SIG-M5 treated with dmso at 0.1 percent for 504 hours (cell line): ENCODE measurements at regions not wholly inside any gene's neighbourhood (a gene's known extent, or its start where the extent isn't known, plus 50 kb on each side); places are given as distances from the start of the nearest gene placed in this dataset.
A peak's percentile ranks its signal among the peaks of the same experiment; 100 is the strongest.

Experiments used
- DNase-seq: peaks from one replicate; lab custom pipeline; 2025; ENCODE audit not compliant: unreplicated experiment; lab: John Stamatoyannopoulos, UW

- DNase-seq = peak; percentile 45
Observed at GRCh38 chr6:56005426-56005825, 130.0 kb upstream of the BMP5 start.

DNA sequence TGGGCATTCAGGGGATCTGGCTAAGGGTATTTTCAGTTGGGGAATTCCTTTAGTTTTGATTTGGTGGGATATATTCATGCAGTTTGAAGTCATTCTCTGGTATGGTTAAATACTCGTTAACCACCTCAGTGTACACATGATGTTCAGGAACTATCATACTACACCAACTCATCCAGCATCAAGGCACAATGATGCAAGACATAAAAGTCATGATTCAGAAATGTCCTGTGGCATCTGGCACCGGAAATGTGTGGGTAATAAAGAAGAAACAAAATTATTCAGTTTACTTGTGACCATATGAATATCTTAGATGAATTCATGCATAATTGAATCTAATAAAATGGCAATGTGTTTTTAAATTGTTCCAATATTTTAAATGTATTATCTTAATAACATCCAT lies 129.0 kb upstream of the BMP5 start:
- no peak for DNase-seq

- no peak for DNase-seq
Observed at GRCh38 chr6:56003616-56004015, 128.2 kb upstream of the BMP5 start.

DNA sequence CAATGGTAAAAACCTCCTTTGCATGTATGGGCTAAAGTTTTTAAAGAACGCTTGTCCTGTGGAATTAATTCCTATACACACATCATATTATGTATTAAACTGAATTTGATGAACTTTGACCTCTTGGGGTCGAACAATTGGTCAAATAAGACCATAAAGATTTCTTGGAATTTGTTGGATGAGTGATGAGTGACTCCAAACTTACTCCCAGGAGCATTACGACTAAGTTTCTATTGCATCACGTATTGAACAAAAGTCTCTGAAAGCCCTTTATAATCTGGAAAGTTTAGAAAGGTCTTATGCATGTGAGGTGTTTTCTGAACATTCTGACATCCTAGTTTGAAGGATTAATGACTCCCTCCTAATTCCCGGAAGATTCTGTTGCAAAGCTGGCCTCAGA lies 126.9 kb upstream of the BMP5 start:
- DNase-seq = no peak

DNA sequence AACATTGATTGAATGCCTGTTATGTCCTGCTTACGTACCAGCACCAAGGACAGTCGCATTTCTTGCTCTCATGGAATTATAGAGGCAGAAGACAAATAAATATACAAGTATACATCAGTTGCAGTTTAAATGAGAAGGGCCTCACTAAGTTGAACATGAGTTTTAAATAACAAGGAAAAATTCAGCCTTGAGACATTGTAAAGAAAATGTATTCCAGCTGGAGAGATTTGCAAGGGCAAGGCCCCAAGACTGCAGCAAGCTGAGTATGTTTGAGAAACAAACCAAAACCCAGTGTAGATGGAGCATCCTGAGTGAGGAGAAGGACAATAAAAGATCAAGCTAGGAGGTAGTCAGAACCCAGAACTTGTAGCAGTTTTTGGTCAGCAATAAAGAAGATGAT lies 123.2 kb upstream of the BMP5 start:
- DNase-seq = no peak

GRCh38 chr6:55997223-55997874 lies 122.0 kb upstream of the BMP5 start:
- no peak for DNase-seq

- no peak for DNase-seq
Observed at GRCh38 chr6:55994531-55994930, 119.1 kb upstream of the BMP5 start.

GRCh38 chr6:55993418-55993817 lies 118.0 kb upstream of the BMP5 start:
- DNase-seq = no peak

DNA sequence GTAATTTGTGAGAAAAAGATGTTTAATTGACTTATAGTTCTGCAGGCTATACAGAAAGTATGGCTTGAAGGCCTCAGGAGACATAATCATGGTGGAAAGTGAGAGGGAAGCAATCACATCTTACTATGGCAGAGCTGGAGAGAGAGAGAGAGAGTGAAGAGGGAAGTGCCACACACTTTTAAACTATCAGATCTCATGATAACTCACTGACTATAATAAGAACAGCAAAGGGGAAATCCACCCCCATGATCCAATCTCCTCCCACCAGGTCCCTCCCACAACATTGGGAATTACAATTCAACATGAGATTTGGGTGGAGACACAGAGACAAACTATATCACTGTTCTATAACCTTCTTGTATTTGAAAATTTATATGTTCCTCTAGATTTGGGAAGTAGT lies 117.2 kb upstream of the BMP5 start:
- DNase-seq = no peak

GRCh38 chr6:55985309-55985708 lies 109.9 kb upstream of the BMP5 start:
- DNase-seq = no peak

DNA sequence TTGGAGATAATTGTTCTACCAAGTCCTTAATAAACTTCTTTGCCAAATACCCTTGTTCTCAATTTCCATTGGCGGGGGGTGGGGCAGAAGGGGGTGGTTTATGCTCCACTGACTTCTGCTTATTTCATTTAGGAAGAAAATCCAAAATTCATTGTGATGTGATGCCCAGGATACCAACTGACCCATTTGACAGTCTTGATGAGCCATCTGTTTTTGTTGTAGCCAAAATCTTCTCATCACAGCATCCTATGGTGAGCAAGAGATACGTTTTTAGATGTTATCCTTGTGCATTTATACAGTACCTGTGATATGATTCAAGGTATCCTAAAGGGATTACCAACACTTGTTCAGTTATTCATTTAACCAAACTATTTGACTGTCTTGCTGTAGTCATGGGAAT lies 108.5 kb upstream of the BMP5 start:
- DNase-seq = no peak

DNA sequence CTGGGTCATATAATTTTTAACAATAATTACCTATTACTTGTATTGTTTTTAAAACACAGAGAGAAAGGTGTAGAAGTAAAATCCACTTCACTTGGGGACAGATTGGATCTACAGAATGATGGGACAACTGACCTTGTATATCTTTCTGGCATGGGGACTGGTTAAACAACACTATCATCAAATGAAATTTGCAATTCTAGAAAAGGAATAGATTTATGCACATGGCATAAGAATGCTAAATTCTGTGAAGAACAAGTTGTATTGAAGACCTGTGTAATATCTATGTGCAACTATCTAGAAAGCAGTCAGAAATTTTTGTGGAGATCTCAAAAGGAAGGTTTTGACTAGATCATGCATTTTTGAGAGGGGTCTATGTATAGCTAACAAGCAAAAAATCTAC lies 106.3 kb upstream of the BMP5 start:
- DNase-seq = no peak

- DNase-seq = peak; percentile 5
Observed at GRCh38 chr6:55980627-55981211, 105.3 kb upstream of the BMP5 start.

DNA sequence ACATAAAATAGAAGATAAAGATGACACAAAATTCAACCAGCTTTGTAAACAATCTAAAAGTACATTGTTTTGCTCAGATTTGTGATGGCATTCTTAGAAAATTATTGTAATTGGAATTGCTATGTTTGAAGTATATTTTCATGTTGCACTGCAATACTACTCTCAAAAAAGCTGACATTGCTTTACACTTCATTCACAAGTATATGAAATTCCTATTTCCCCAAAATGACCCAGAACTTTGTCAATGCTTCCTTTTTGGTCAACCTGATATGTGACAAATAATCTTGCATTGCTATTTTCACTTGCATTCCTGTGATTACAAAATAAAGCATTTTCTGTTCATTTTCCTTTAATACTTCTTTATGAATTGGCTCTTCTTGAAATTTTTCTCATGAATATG lies 104.1 kb upstream of the BMP5 start:
- DNase-seq = no peak

DNA sequence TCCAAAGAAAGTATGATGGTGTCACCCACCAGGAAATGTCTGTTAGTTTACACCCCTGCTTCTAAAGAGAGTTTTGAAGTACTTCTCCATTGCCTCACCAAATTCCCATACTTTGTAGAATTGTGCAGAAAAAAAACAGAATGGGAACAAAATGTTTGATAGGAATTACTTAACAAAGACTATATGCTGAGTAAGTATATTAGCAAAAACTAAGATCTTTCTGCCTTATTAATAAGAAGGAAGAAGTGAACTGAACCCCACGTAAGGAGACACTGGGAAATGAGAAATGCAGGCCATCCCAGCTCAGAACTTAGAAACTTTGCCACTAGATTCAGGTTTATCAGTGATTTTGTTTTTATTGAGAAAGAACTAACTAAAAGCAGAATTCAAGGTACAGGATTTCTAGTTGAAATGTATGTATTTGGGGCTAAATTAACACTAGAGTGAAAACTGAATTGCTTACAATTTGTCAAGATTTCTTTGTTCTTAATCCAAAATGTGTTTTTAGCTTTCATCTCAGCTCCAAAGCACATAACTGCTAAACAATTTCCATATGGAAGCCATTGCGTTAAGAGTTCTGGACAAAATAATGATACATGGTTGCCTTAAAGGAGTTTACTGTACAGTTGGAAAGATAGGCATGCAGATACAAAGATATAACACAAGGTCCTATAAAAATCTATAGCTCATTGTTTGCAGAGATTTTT lies 102.7 kb upstream of the BMP5 start:
- DNase-seq = no peak

DNA sequence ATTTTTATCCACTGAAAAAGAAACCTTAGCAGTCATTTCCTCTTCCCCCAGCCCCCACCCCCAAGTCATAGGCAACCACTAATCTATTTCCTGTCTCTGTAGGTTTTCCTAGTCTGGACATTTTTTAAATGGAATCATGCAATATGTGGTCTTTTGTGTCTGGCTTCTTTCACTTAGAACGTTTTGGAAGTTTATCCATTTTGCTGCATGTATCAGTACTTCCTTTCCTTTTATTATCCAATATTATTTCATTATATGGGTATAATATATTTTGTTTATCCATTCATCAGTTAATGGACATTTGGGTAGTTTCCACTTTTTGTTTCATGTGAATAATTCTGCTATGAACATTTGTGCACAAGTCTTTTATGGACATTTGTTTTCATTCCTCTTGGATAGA lies 99.3 kb upstream of the BMP5 start:
- DNase-seq = no peak

GRCh38 chr6:55972091-55972490 lies 96.7 kb upstream of the BMP5 start:
- DNase-seq = no peak

DNA sequence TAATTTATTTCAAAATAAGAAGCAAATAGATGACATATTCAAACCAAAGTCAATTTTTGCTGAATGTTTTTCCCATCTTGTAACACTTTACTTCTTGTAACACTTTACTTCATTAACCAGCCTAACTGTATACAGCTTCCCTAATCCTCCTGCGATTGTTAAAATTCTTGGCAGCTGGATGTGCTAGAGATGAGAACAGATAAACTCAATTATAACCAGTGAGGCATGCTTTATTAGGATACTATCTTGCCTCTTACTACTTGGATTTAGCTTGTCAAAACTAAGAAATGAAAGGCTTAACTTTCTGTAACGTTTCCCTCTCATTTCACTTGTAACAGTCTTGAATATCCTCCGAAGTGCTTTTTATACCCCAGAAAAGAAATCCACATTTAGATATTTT lies 94.1 kb upstream of the BMP5 start:
- DNase-seq = no peak

DNA sequence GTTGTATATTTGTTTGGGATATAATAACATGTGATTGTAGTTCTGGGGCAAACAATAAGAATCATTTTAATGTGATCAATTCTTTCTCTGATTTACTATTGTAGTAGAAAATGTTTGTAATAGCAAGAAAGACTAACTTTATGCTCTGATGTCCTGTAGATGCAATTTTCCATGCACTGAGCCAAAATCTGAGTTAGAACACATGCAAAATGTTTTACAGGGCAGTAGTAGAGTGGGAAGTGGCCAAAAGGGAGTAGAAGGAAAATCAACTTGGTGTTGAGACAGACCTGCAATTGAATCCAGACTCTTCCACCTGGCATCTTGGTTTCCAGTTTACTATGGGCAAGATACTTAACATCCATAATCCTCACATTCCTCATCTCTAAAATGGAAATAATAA lies 93.5 kb upstream of the BMP5 start:
- DNase-seq = no peak

- no peak for DNase-seq
Observed at GRCh38 chr6:55964136-55964535, 88.7 kb upstream of the BMP5 start.

- no peak for DNase-seq
Observed at GRCh38 chr6:55963301-55963700, 87.9 kb upstream of the BMP5 start.

DNA sequence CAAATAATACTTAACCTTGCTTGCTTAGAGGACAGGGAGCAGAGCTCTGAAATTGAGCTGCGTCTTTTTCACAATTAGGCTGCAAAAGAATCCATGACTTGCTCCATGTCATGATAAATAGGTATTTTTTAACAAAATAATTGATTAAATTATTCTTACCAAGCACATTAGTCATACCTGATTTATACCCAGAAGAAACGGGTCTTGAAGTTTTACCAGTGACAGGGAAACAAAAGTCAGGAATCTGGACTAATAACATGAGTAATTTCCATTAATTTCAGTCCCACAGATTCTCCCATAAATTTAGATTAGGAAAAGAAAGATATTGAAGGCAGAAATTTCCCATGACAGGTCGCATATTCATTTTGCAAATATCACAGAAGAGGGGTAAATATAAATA lies 85.0 kb upstream of the BMP5 start:
- DNase-seq = no peak

DNA sequence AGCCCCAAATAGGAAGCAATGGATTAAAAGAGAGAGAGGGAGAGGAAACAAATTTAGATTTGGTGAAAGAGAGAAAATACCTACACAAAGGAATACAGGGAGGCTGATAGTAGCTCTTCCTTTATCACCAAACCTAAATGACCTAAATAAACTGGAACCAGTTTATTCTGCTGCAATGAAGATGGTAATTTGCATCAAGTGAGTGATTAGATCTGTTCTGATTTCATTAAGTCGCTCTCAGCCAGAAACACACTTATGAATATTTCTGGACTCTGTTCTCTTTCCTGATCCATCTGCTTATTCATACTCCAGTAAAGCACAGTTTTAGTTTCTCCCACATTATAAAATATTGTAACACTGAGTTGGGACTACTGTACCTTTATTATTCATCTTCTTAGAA lies 83.4 kb upstream of the BMP5 start:
- no peak for DNase-seq
